Thyroid gland (tissue), 4 donors: ENCODE measurements at regions not wholly inside any gene's neighbourhood (a gene's known extent, or its start where the extent isn't known, plus 50 kb on each side); places are given as distances from the start of the nearest gene placed in this dataset.

Experiments
- POLR2A ChIP-seq, 2 donors: fragments of 450-650 bp; IDR thresholded peaks; one replicate each; pipeline ENCODE4 v1.6.1; 2017; ENCODE audit warnings: antibody characterized with exemption in 2 of 2, mild to moderate bottlenecking in 2 of 2, moderate library complexity in 1 of 2
- TF ChIP-seq, protein P1 (sequence below), 6 experiments: fragments of 200-600 bp in 3 of 6; fragments of 450-650 bp in 3 of 6; sonication (generic) in 3 of 6; IDR thresholded peaks; one replicate each; pipeline ENCODE4 v1.5.1; 2016 to 2019; ENCODE audit warnings: antibody characterized with exemption in 6 of 6, mild to moderate bottlenecking in 2 of 6, inconsistent platforms in 1 of 6, moderate library complexity in 1 of 6

DNA sequence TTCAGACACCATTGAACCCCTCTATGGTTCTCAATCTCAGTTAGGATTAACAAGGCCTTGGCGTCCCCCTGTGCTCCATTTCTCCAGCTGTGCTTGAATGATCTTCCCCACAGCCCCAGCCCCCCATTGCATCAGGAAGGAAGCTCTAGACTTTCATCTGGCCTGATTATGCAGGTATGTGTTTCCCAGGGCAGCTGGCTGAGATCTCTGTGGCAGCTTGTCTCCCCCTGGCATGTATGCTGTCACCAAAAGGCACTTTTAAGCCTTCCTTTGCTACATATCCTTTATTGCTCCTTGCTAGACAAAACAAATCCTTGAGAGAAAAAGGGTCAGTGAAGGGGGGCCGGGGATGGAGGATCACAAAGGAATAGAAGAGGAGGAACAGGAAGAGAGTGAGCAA is 1056.0 kb upstream of the SLIT2 start:
- TF ChIP-seq, protein P1, sequence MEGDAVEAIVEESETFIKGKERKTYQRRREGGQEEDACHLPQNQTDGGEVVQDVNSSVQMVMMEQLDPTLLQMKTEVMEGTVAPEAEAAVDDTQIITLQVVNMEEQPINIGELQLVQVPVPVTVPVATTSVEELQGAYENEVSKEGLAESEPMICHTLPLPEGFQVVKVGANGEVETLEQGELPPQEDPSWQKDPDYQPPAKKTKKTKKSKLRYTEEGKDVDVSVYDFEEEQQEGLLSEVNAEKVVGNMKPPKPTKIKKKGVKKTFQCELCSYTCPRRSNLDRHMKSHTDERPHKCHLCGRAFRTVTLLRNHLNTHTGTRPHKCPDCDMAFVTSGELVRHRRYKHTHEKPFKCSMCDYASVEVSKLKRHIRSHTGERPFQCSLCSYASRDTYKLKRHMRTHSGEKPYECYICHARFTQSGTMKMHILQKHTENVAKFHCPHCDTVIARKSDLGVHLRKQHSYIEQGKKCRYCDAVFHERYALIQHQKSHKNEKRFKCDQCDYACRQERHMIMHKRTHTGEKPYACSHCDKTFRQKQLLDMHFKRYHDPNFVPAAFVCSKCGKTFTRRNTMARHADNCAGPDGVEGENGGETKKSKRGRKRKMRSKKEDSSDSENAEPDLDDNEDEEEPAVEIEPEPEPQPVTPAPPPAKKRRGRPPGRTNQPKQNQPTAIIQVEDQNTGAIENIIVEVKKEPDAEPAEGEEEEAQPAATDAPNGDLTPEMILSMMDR (IDR thresholded peaks at IDR 0.05), result no peak
- no peak for TF ChIP-seq POLR2A (IDR thresholded peaks at IDR 0.05)
